G401 (cell line): ENCODE measurements at regions not wholly inside any gene's neighbourhood (a gene's known extent, or its start where the extent isn't known, plus 50 kb on each side); places are given as distances from the start of the nearest gene placed in this dataset.
"Not testable (repeated sequence)": the region's sequence is repeated elsewhere in the genome, so short reads cannot be mapped to it uniquely, and the experiment has no call there.

ENCODE experiments used
- DNase-seq: peaks from one replicate; pipeline ENCODE4 v3.0.0-alpha.2; 2015; ENCODE audit warnings: low spot score
- in situ Hi-C: cut with HindIII; loops from 2 replicates; pipeline ENCODE4 v1.10.0; 2016; ENCODE audit warnings: low sequenced_read_pairs, mixed read lengths

DNA sequence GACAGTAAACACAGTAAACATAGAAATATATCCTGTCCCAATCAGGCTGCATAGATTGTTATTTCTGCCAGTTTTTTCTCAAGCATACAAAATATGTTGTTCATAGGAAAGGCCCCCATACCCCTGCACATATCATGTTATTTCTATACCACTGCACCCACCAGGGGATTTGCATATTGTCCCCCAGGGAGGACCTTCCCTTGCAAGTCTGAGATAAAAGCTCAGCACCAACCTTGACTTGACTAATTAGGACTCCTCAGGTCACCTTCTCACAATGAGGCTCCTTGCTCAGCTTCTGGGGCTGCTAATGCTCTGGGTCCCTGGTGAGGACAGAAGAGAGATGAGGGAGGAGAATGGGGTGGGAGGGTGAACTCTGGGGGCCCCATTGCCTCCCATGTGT lies 1313.1 kb downstream of the RPIA start:
- DNase-seq, in situ Hi-C loops: not testable (repeated sequence)

GRCh38 chr2:90010442-90011100 lies 1319.1 kb downstream of the RPIA start:
- DNase-seq, in situ Hi-C loops: not testable (repeated sequence)

GRCh38 chr2:90011101-90011443 lies 1319.6 kb downstream of the RPIA start:
- in situ Hi-C loops, DNase-seq: not testable (repeated sequence)

DNA sequence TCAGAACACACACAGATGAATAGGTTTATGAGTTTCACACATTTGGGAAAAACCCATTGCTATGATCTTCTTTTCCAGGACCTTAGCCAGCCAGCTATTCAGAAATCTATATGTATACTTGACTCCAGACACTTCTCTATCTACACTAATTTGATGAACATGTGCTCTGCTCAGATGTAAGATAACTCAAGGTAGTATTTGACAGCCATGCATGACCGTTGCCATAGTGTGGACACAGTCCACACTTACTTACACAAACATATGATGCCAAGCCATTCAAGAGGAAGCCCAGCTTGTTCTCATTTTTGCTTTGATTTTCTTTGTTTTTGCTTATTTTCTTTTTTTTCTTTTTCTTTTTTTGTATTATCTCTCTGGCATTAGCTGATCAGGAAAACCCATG lies 1328.4 kb downstream of the RPIA start:
- DNase-seq, in situ Hi-C loops: not testable (repeated sequence)

GRCh38 chr2:90021234-90021633 lies 1329.8 kb downstream of the RPIA start:
- DNase-seq, in situ Hi-C loops: not testable (repeated sequence)

DNA sequence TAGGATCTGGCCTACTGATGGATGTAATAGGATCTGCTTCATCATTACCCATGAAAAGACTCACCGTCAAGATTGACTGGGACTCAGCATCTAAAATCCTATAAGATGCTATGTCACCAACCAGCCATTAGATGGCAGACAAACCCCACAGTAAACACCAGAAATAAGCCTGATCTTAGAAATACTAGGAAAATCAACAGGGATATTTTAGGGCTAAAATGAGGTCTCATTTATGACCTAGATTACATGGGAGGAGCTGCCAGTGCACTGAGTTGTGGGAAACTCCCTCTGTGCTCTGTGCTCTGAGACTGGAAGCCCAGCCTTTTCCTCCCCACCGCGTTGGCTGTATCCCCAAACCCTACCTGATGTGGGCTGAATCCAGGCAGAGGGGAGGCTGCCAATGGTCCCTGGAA lies 1335.8 kb downstream of the RPIA start:
- DNase-seq, in situ Hi-C loops: not testable (repeated sequence)

- DNase-seq, in situ Hi-C loops: not testable (repeated sequence)
Observed at GRCh38 chr2:90028381-90029079, 1337.1 kb downstream of the RPIA start.

GRCh38 chr2:90029080-90029428 lies 1337.6 kb downstream of the RPIA start:
- DNase-seq, in situ Hi-C loops: not testable (repeated sequence)

GRCh38 chr2:90032269-90032668 lies 1340.8 kb downstream of the RPIA start:
- in situ Hi-C loops, DNase-seq: not testable (repeated sequence)

DNA sequence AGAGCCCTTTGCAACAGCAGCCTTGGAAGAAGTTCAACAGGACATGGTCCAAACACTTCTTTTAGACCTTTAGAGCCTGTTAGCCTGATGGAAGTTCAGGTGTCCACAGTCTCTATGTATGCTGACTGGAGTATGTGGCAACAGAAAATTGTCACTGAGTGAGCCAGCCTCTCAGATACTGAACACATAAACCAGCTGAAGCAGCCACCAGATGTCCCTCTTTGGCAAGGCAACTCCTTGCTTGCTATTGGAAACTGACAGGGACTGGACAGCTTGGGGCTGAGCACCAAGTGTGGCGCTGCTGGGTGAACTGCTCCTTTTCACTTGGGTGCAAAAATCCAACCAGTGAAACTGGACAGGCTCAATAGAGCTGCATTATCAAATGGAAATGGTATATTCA lies 1344.9 kb downstream of the RPIA start:
- in situ Hi-C loops, DNase-seq: not testable (repeated sequence)

- DNase-seq, in situ Hi-C loops: not testable (repeated sequence)
Observed at GRCh38 chr2:90039093-90039492, 1347.6 kb downstream of the RPIA start.

- in situ Hi-C loops, result not testable (repeated sequence)
Observed at GRCh38 chr2:90047776-90048175, 1356.3 kb downstream of the RPIA start.

DNA sequence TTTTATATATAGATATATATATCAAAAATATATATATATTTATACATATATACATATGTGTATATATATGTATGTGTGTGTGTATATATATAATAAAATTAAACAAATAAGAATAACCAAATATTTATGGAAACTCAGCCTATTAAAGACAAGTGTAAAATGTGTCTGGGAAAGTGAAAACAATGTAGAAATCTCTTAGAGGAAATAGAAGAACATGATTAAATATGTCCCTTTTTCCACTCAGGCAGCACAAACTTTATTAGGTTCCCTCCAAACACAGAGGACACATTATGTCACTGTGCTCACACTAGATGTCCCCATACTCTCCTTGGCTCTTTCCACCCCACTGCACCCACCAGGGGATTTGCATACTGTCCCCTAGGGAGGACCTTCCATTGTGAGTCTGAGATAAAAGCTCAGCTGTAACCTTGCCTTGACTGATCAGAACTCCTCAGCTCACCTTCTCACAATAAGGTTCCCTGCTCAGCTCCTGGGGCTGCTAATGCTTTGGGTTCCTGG lies 1360.7 kb downstream of the RPIA start:
- in situ Hi-C loops, DNase-seq: not testable (repeated sequence)

More at GRCh38 chr2:90047776-90048175, 1356.3 kb downstream of the RPIA start:
- not testable (repeated sequence) for DNase-seq

GRCh38 chr2:90069290-90069894 lies 1377.9 kb downstream of the RPIA start:
- DNase-seq, result peak; percentile 1
- in situ Hi-C loops, result no loop called here

- in situ Hi-C loops, result no loop called here
- no peak for DNase-seq
Observed at GRCh38 chr2:90076311-90076710, 1384.8 kb downstream of the RPIA start.

DNA sequence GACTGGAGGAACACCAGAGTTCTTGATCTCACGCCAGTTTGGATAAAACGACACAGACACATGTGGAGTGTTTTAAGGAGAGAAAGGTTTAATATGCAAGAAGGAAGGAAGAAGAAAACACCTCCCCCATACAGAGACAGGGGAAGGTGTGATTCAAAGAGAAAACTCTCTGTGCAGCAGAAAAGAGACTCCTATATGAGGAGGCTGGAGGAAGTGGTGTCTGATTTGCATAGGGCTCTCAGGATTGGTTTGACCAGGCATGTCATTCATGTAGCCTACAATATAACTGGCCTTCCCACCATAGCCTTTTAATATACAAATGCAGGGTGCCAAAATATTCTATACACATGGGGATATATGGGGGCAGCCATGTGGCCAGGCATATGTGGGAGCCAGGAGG lies 1386.5 kb downstream of the RPIA start:
- no peak for DNase-seq
- in situ Hi-C loops, result no loop called here

- no peak for DNase-seq
- in situ Hi-C loops, result no loop called here
Observed at GRCh38 chr2:90079374-90079773, 1387.9 kb downstream of the RPIA start.

GRCh38 chr2:90087792-90088191 lies 1396.3 kb downstream of the RPIA start:
- DNase-seq, in situ Hi-C loops: not testable (repeated sequence)

- in situ Hi-C loops, DNase-seq: not testable (repeated sequence)
Observed at GRCh38 chr2:90093571-90094270, 1402.2 kb downstream of the RPIA start.
